Liver (tissue), 8 donors: ENCODE measurements at regions not wholly inside any gene's neighbourhood (a gene's known extent, or its start where the extent isn't known, plus 50 kb on each side); places are given as distances from the start of the nearest gene placed in this dataset.

ENCODE experiments used
- DNase-seq: peaks from one replicate; pipeline ENCODE4 v3.0.0-alpha.2; 2017; ENCODE audit warnings: low spot score
- H3K27ac ChIP-seq, 2 donors: one replicate each; pipeline ENCODE4 v1.7.0; 2013; ENCODE audit warnings: inconsistent platforms in 2 of 2, low read length in 2 of 2, control low read depth in 1 of 2, low read depth in 1 of 2, mild to moderate bottlenecking in 1 of 2
- H3K27me3 ChIP-seq, 4 donors: one replicate each; pipeline versions ENCODE4 v1.6.1 to v1.7.0; 2013; ENCODE audit warnings: low read length in 3 of 4, inconsistent platforms in 1 of 4, mild to moderate bottlenecking in 1 of 4, moderate library complexity in 1 of 4; ENCODE audit not compliant: control insufficient read depth in 4 of 4, insufficient read depth in 4 of 4
- H3K36me3 ChIP-seq, 4 donors: one replicate each; pipeline versions ENCODE4 v1.6.1 to v1.7.0; 2013; ENCODE audit warnings: low read length in 3 of 4, mild to moderate bottlenecking in 3 of 4, low read depth in 1 of 4, moderate library complexity in 1 of 4; ENCODE audit not compliant: control insufficient read depth in 4 of 4, insufficient read depth in 3 of 4
- H3K4me1 ChIP-seq, 4 donors: one replicate each; pipeline versions ENCODE4 v1.6.1 to v1.7.0; 2013; ENCODE audit warnings: low read length in 3 of 4, mild to moderate bottlenecking in 3 of 4, moderate library complexity in 1 of 4; ENCODE audit not compliant: control insufficient read depth in 4 of 4, insufficient read depth in 4 of 4
- H3K4me3 ChIP-seq, 3 donors: one replicate each; pipeline versions ENCODE4 v1.6.1 to v1.7.0; 2013; ENCODE audit warnings: low read length in 3 of 3, control low read depth in 1 of 3, low read depth in 1 of 3, mild to moderate bottlenecking in 1 of 3
- H3K9ac ChIP-seq, 2 donors: one replicate each; pipeline ENCODE4 v1.7.0; 2013; ENCODE audit warnings: low read length in 2 of 2, mild to moderate bottlenecking in 2 of 2, moderate library complexity in 2 of 2, control low read depth in 1 of 2, low read depth in 1 of 2
- H3K9me3 ChIP-seq, 4 donors: one replicate each; pipeline versions ENCODE4 v1.6.1 to v1.7.0; 2013; ENCODE audit warnings: low read length in 3 of 4; ENCODE audit not compliant: control insufficient read depth in 4 of 4
- EGR1 ChIP-seq, 2 donors: IDR thresholded peaks; 2 replicates each; pipeline ENCODE4 v1.6.1; 2016 to 2018; ENCODE audit warnings: antibody characterized with exemption in 2 of 2, low read depth in 2 of 2
- FOXA1 ChIP-seq: IDR thresholded peaks from 2 replicates; pipeline ENCODE4 v1.6.1; 2016; ENCODE audit warnings: antibody characterized with exemption
- HNF4A ChIP-seq, 2 donors: conservative IDR thresholded peaks; 2 replicates each; pipeline ENCODE4 v1.6.1; 2016; ENCODE audit warnings: antibody characterized with exemption in 2 of 2, mild to moderate bottlenecking in 2 of 2
- HNF4G ChIP-seq: IDR thresholded peaks from 2 replicates; pipeline ENCODE4 v1.6.1; 2016; ENCODE audit warnings: antibody characterized with exemption
- JUND ChIP-seq, 2 donors: IDR thresholded peaks; 2 replicates each; pipeline ENCODE4 v1.6.1; 2016; ENCODE audit warnings: antibody characterized with exemption in 2 of 2
- NR2F2 ChIP-seq: IDR thresholded peaks from 2 replicates; pipeline ENCODE4 v1.6.1; 2016; ENCODE audit warnings: antibody characterized with exemption
- RAD21 ChIP-seq, 2 donors: IDR thresholded peaks; 2 replicates each; pipeline ENCODE4 v1.6.1; 2016; ENCODE audit warnings: antibody characterized with exemption in 2 of 2, mild to moderate bottlenecking in 2 of 2
- SP1 ChIP-seq: IDR thresholded peaks from 2 replicates; pipeline ENCODE4 v1.6.1; 2018; ENCODE audit warnings: antibody characterized with exemption, mild to moderate bottlenecking
- TAF1 ChIP-seq: conservative IDR thresholded peaks from 2 replicates; pipeline ENCODE4 v1.6.1; 2016; ENCODE audit warnings: antibody characterized with exemption, mild to moderate bottlenecking
- YY1 ChIP-seq: IDR thresholded peaks from 2 replicates; pipeline ENCODE4 v1.6.1; 2016; ENCODE audit warnings: antibody characterized with exemption, mild to moderate bottlenecking
- WGBS: extraction: QIAGEN DNeasy Blood & Tissue Kit; methylation state at CpG from one replicate; pipeline ENCODE4 v1.1.7; 2013; 5-methylcytosine and 5-hydroxymethylcytosine counted together
- TF ChIP-seq, protein P1 (sequence below): IDR thresholded peaks from 2 replicates; pipeline ENCODE4 v1.6.1; 2016; ENCODE audit warnings: antibody characterized with exemption
- TF ChIP-seq, protein P2 (sequence below): fragments of 150-350 bp; IDR thresholded peaks from 2 replicates; pipeline ENCODE4 v1.5.1; 2017; ENCODE audit warnings: improper control_type of control experiment, low read depth, low read length; ENCODE audit not compliant: missing input control
- donor health status: healthy.
- donor health status: healthy.
- donor health status: healthy.
- donor health status: healthy.
- donor health status: healthy.

DNA sequence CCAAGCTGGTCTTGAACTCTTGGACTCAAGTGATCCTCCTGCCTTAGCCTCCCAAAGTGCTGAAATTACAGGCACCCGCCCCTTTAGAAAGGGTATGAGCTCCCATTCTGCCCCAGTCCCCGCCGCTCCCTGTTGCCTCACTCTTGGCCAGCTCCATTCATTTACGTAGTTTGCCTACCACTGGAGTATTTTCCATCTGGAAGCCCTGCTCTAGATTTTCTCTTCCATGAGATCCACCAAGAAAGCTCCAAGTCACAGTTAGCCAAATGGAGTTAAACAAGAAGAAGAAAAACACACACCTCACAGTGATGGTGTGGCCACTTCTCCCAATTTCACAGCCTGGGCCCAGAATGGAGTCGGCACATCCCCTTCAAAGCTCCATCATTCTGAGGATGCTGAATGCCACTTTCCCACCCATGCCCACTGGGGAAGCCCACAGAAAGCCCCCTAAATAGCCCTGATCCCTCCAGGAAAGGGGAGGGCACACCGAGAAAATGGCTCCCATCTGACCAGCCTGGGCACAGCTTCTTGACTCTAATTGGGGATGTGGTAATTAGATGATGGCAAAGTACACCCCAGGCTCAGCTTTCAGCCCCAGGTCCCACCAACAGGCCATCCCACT, 381.2 kb downstream of the MN1 start:
- Histone ChIP-seq H3K27me3 (peaks cover 0 to 3% (median 0%) of the 10 kb centered on the region in 4 donors), H3K9me3 (no peaks in the 10 kb centered on the region), H3K4me1 (peaks cover 0 to 9% (median 8%) of the 10 kb centered on the region in 4 donors), H3K9ac (no peak overlapping the region), H3K4me3 (no peak overlapping the region), H3K36me3 (no peaks in the 10 kb centered on the region), H3K27ac (no peak overlapping the region)
- TF ChIP-seq HNF4A (conservative IDR thresholded peaks at IDR 0.05): no peak
- no peak for TF ChIP-seq NR2F2
- no peak for TF ChIP-seq TAF1
- no peak for TF ChIP-seq EGR1 (IDR thresholded peaks at IDR 0.05; ENCODE audit: low read depth in 2 of 2)
- no peak for TF ChIP-seq HNF4G
- TF ChIP-seq, protein P1, sequence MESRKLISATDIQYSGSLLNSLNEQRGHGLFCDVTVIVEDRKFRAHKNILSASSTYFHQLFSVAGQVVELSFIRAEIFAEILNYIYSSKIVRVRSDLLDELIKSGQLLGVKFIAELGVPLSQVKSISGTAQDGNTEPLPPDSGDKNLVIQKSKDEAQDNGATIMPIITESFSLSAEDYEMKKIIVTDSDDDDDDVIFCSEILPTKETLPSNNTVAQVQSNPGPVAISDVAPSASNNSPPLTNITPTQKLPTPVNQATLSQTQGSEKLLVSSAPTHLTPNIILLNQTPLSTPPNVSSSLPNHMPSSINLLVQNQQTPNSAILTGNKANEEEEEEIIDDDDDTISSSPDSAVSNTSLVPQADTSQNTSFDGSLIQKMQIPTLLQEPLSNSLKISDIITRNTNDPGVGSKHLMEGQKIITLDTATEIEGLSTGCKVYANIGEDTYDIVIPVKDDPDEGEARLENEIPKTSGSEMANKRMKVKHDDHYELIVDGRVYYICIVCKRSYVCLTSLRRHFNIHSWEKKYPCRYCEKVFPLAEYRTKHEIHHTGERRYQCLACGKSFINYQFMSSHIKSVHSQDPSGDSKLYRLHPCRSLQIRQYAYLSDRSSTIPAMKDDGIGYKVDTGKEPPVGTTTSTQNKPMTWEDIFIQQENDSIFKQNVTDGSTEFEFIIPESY: no peak
- no peak for TF ChIP-seq SP1
- no peak for TF ChIP-seq JUND (IDR thresholded peaks at IDR 0.05)
- no peak for DNase-seq
- 69% methylated on average over 6 of the region's 6 CpGs for WGBS

DNA sequence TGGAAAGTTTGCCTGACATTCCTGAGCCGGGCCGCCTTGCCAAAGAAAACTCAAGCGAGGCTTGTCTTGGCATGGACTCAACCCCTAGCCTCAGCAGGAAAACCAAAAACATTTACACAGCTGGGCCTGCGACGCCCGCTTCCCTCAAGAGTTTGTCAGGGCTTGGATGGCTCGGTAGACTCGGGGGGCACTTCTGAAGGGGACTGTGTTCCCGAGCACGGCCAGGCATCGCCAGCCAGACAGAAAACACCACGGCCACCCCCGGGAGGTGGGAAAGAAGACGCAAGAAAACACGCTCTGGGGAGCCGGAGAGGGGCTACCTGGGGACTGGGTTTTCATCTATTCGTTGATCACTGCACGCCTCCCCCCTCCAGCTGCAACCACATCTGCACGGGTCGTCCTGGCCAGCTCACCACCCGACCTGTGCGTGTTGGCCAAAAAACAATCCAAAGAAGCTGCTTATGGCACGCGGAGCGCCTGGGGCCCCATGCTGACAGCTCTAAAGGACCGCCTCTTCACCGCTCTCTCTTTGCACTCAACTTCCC, 380.7 kb downstream of the MN1 start:
- Histone ChIP-seq H3K27me3 (peaks cover 0 to 3% (median 0%) of the 10 kb centered on the region in 4 donors), H3K27ac (no peak overlapping the region), H3K9ac (no peak overlapping the region), H3K36me3 (no peaks in the 10 kb centered on the region), H3K4me1 (peaks cover 0 to 9% (median 8%) of the 10 kb centered on the region in 4 donors), H3K9me3 (no peaks in the 10 kb centered on the region), H3K4me3 (no peak overlapping the region)
- peak in 1 of 2 donors; percentile 67 for TF ChIP-seq RAD21 (IDR thresholded peaks at IDR 0.05)
- no peak for TF ChIP-seq FOXA1
- peak; percentile 5 to 25 for TF ChIP-seq HNF4A (conservative IDR thresholded peaks at IDR 0.05)
- no peak for DNase-seq
- WGBS: 41% methylated on average over 27 of the region's 27 CpGs

DNA sequence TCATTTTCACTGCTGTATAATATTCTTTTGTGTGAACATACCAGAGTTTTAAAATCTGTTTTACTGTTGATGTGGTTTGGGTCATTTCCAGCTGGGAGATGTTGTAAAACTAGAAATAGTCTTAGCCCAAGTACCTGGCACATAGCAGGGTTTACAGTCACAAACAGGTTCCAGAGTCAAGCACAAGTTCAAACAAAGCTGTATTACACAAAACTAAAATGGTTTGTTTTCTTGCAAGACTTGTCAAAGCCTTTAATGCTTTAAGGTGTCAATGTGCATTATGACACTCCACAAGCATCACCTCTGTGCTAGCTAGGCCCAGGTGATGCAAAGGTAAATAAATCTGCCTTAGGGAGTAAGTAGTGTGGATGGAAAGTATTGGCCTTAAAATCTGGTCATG, 379.1 kb downstream of the MN1 start:
- Histone ChIP-seq H3K4me3 (no peak overlapping the region), H3K9me3 (no peaks in the 10 kb centered on the region), H3K36me3 (no peaks in the 10 kb centered on the region), H3K4me1 (peaks cover 0 to 9% (median 8%) of the 10 kb centered on the region in 4 donors), H3K27ac (no peak overlapping the region), H3K9ac (no peak overlapping the region), H3K27me3 (no peaks in the 10 kb centered on the region)
- no peak for DNase-seq
- TF ChIP-seq YY1: no peak
- no peak for TF ChIP-seq FOXA1
- no peak for TF ChIP-seq HNF4A (conservative IDR thresholded peaks at IDR 0.05)
- no peak for TF ChIP-seq EGR1 (IDR thresholded peaks at IDR 0.05; ENCODE audit: low read depth in 2 of 2)
- TF ChIP-seq, protein P1: no peak
- TF ChIP-seq NR2F2: no peak
- TF ChIP-seq, protein P2, sequence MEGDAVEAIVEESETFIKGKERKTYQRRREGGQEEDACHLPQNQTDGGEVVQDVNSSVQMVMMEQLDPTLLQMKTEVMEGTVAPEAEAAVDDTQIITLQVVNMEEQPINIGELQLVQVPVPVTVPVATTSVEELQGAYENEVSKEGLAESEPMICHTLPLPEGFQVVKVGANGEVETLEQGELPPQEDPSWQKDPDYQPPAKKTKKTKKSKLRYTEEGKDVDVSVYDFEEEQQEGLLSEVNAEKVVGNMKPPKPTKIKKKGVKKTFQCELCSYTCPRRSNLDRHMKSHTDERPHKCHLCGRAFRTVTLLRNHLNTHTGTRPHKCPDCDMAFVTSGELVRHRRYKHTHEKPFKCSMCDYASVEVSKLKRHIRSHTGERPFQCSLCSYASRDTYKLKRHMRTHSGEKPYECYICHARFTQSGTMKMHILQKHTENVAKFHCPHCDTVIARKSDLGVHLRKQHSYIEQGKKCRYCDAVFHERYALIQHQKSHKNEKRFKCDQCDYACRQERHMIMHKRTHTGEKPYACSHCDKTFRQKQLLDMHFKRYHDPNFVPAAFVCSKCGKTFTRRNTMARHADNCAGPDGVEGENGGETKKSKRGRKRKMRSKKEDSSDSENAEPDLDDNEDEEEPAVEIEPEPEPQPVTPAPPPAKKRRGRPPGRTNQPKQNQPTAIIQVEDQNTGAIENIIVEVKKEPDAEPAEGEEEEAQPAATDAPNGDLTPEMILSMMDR: no peak
